OCI-LY3 (cell line): ENCODE measurements at regions not wholly inside any gene's neighbourhood (a gene's known extent, or its start where the extent isn't known, plus 50 kb on each side); places are given as distances from the start of the nearest gene placed in this dataset.
"Not testable (repeated sequence)": the region's sequence is repeated elsewhere in the genome, so short reads cannot be mapped to it uniquely, and the experiment has no call there.

ENCODE experiments used
- H2AFZ ChIP-seq: fragments of 200-600, 300-600 bp; shearing (Covaris generic); 2 replicates; pipeline ENCODE4 v1.6.0; 2014; ENCODE audit warnings: antibody characterized with exemption, low read depth, low read length
- H3K27ac ChIP-seq: fragments of 200-600, 300-600 bp; sonication (generic); 2 replicates; pipeline ENCODE4 v1.5.1; 2014; ENCODE audit warnings: mild to moderate bottlenecking, low read length, moderate library complexity, mixed read lengths
- H3K27me3 ChIP-seq: fragments of 200-600, 300-600 bp; sonication (generic); 2 replicates; pipeline ENCODE4 v1.6.1; 2014; ENCODE audit warnings: low read depth, low read length, mixed read lengths
- H3K36me3 ChIP-seq: fragments of 200-600, 300-600 bp; sonication (generic); replicated peaks from 2 replicates; pipeline ENCODE3; 2014; ENCODE audit warnings: low read depth, low read length, mixed read lengths
- H3K4me1 ChIP-seq: fragments of 300-600, 200-600 bp; sonication (generic); 2 replicates; pipeline ENCODE4 v1.6.1; 2014; ENCODE audit warnings: low read length, mixed read lengths
- H3K4me2 ChIP-seq: fragments of 200-600, 300-600 bp; sonication (generic); 2 replicates; pipeline ENCODE4 v1.6.1; 2014; ENCODE audit warnings: low read length, mixed read lengths
- H3K4me3 ChIP-seq: fragments of 300-600, 200-600 bp; sonication (generic); 2 replicates; pipeline ENCODE4 v1.5.1; 2014; ENCODE audit warnings: antibody characterized with exemption, mild to moderate bottlenecking, low read length, moderate library complexity
- H3K79me2 ChIP-seq: fragments of 300-600, 200-600 bp; shearing (Covaris generic); 2 replicates; pipeline ENCODE4 v1.6.1; 2014; ENCODE audit warnings: mild to moderate bottlenecking, low read length, mixed read lengths
- H3K9ac ChIP-seq: fragments of 300-600, 200-600 bp; shearing (Covaris generic); 2 replicates; pipeline ENCODE4 v1.6.0; 2014; ENCODE audit warnings: mild to moderate bottlenecking, low read length, moderate library complexity
- H3K9me3 ChIP-seq: fragments of 200-600, 300-600 bp; shearing (Covaris generic); 2 replicates; pipeline ENCODE4 v1.6.1; 2014; ENCODE audit warnings: low read length, mixed read lengths; ENCODE audit not compliant: insufficient read depth
- H4K20me1 ChIP-seq: fragments of 200-600, 300-600 bp; sonication (generic); 2 replicates; pipeline ENCODE4 v1.6.1; 2016; ENCODE audit warnings: low read length, mixed read lengths; ENCODE audit not compliant: insufficient read depth
- EZH2phosphoT487 ChIP-seq: fragments of 200-600 bp; shearing (Covaris generic); IDR thresholded peaks from 2 replicates; pipeline ENCODE4 v1.6.1; 2018; ENCODE audit warnings: antibody characterized with exemption, mixed run types, low read depth
- TF ChIP-seq, protein P1 (sequence below): fragments of 200-600, 300-600 bp; sonication (generic); IDR thresholded peaks from 2 replicates; pipeline ENCODE4 v1.5.1; 2014; ENCODE audit warnings: antibody characterized with exemption, low read length, low read depth

DNA sequence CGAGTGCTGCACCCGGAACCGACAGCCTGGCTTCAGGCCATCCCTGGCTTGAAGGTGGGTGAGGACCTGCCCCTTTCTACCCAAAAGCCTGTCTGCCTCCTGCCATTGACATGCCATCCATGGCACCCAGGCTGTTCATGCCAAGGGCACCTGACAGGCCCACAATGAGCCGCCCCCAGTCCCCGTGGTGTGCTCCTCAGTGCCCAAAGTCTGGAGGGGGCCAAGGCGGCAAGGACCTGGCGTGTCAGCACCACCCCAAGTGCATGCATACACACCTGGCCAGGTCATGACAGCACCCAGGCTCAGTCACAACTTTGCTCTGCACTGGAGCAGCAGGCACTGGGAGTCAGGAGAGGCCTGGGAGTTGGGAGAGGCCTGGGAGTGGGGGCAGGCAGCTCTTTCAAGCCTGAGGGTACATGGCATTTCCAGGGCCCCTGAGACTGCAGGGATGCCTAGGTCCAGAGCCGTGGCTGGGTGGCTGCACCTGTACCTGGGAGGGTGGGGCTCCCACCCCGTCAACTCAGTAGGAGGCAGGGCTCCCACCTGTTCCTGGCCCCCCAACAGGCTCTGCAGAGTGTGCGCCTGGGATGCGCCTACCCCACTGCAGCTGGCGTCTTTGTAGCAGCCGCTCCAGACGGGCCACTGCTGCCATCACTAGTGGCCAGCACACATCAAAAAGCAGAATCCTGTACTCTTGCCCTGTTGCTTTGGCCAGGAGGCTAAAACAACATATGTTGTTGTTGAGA is 71.7 kb downstream of the ZNF467 start:
- no peak overlapping the region for H2AFZ ChIP-seq
- no peaks in the 10 kb centered on the region for H3K79me2 ChIP-seq
- no peak for TF ChIP-seq EZH2phosphoT487
- TF ChIP-seq, protein P1, sequence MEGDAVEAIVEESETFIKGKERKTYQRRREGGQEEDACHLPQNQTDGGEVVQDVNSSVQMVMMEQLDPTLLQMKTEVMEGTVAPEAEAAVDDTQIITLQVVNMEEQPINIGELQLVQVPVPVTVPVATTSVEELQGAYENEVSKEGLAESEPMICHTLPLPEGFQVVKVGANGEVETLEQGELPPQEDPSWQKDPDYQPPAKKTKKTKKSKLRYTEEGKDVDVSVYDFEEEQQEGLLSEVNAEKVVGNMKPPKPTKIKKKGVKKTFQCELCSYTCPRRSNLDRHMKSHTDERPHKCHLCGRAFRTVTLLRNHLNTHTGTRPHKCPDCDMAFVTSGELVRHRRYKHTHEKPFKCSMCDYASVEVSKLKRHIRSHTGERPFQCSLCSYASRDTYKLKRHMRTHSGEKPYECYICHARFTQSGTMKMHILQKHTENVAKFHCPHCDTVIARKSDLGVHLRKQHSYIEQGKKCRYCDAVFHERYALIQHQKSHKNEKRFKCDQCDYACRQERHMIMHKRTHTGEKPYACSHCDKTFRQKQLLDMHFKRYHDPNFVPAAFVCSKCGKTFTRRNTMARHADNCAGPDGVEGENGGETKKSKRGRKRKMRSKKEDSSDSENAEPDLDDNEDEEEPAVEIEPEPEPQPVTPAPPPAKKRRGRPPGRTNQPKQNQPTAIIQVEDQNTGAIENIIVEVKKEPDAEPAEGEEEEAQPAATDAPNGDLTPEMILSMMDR: no peak
- H3K4me3 ChIP-seq: no peak overlapping the region
- H3K9ac ChIP-seq: no peak overlapping the region
- no peaks in the 10 kb centered on the region for H4K20me1 ChIP-seq
- H3K9me3 ChIP-seq: peaks cover 9% of the 10 kb centered on the region
- no peaks in the 10 kb centered on the region for H3K36me3 ChIP-seq
- no peak overlapping the region for H3K4me2 ChIP-seq
- H3K27me3 ChIP-seq: no peaks in the 10 kb centered on the region
- no peak overlapping the region for H3K27ac ChIP-seq
- H3K4me1 ChIP-seq: no peaks in the 10 kb centered on the region

DNA sequence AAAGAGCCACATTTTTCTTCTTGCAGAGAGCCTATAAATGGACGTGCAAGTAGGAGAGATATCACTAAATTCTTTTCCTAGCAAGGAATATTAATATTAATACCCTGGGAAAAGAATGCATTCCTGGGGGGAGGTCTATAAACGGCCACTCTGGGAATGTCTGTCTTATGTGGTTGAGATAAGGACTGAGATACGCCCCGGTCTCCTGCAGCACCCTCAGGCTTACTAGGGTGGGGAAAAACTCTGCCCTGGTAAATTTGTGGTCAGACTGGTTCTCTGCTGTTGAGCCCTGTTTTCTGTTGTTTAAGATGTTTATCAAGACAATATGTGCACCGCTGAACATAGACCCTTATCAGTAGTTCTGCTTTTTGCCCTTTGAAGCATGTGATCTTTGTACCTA is 75.6 kb downstream of the ZNF467 start:
- H3K4me1 ChIP-seq, H3K9ac ChIP-seq, H3K9me3 ChIP-seq, H3K27ac ChIP-seq, H3K4me3 ChIP-seq, H3K4me2 ChIP-seq, H3K36me3 ChIP-seq, H4K20me1 ChIP-seq, H2AFZ ChIP-seq, H3K79me2 ChIP-seq: not testable (repeated sequence)
- peaks cover 12% of the 10 kb centered on the region for H3K27me3 ChIP-seq

DNA sequence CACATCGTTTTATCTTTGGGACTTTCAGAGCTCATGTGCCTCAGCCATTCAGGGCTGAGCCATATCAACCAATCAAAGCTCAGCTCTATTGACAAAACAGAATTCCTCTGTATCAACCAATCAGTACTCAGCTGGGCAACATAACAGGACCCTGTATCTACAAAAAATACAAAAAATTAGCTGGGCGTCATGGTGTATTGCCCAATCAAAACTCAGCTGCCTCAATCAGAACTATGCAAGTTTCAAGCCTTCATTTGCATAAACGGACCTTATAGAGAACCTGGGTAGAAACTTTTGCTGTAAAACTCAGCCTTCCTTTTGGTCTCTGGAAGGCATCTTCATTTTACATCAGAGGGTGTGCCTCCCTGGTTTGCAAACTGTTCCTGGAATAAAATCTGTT is 77.1 kb downstream of the ZNF467 start:
- Histone ChIP-seq H3K4me1 (no peaks in the 10 kb centered on the region), H3K27ac (no peak overlapping the region), H3K4me3 (no peak overlapping the region), H3K79me2 (no peaks in the 10 kb centered on the region), H3K36me3 (no peaks in the 10 kb centered on the region), H4K20me1 (no peaks in the 10 kb centered on the region), H3K4me2 (no peak overlapping the region), H3K9me3 (peaks cover 9% of the 10 kb centered on the region), H3K9ac (no peak overlapping the region), H3K27me3 (peaks cover 12% of the 10 kb centered on the region), H2AFZ (no peak overlapping the region)
- no peak for TF ChIP-seq EZH2phosphoT487
- TF ChIP-seq, protein P1: no peak

DNA sequence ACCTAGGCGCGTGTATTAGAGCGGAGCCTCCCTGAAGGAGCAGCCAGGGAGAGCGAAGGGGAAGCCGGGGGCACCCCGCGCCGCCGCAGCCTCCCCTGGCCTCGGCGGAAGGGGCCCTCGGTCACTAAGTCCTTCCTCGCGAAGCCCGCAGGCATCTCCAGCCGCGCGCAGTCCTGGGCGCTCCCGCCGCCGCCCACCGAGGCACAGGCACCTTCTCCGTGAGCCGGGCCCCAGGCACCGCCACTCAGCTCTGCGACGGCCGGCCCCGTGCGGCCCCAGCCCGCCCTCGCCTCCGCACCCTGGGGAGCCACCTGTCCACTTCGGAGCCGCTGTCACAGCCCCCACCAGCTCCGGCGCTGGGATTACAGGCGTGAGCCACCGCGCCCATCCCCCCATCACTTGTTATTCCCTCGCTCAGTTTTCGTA is 80.8 kb downstream of the ZNF467 start:
- Histone ChIP-seq H3K4me3 (no peak overlapping the region), H3K9ac (no peak overlapping the region), H3K36me3 (no peaks in the 10 kb centered on the region), H3K9me3 (no peaks in the 10 kb centered on the region), H3K27me3 (peaks cover 12% of the 10 kb centered on the region), H3K27ac (no peak overlapping the region), H4K20me1 (no peaks in the 10 kb centered on the region), H3K4me2 (no peak overlapping the region), H2AFZ (no peak overlapping the region), H3K79me2 (no peaks in the 10 kb centered on the region), H3K4me1 (no peaks in the 10 kb centered on the region)
- TF ChIP-seq EZH2phosphoT487: no peak
- TF ChIP-seq, protein P1: no peak
